SH-SY5Y (cell line): ENCODE measurements at regions not wholly inside any gene's neighbourhood (a gene's known extent, or its start where the extent isn't known, plus 50 kb on each side); places are given as distances from the start of the nearest gene placed in this dataset.

Source experiments
- GATA2 ChIP-seq: IDR thresholded peaks from 2 replicates; pipeline ENCODE4 v1.6.1; 2011; ENCODE audit warnings: mild to moderate bottlenecking, low read depth, low read length
- GATA3 ChIP-seq: IDR thresholded peaks from 2 replicates; pipeline ENCODE4 v1.6.1; 2011; ENCODE audit warnings: low read depth, mild to moderate bottlenecking, low read length, moderate library complexity

- TF ChIP-seq GATA3: no peak
- TF ChIP-seq GATA2: no peak
These were observed 67.9 kb upstream of the FBRSL1 start for GRCh38 chr12:132422040-132422380.
